GM19351 (cell line): ENCODE measurements at regions not wholly inside any gene's neighbourhood (a gene's known extent, or its start where the extent isn't known, plus 50 kb on each side); places are given as distances from the start of the nearest gene placed in this dataset.

Experiments
- ATAC-seq: cut with Tn5 transposase; IDR thresholded peaks from one replicate; pipeline ENCODE4 v1.9.1; 2021; ENCODE audit warnings: mild to moderate bottlenecking, moderate library complexity; ENCODE audit not compliant: unreplicated experiment

DNA sequence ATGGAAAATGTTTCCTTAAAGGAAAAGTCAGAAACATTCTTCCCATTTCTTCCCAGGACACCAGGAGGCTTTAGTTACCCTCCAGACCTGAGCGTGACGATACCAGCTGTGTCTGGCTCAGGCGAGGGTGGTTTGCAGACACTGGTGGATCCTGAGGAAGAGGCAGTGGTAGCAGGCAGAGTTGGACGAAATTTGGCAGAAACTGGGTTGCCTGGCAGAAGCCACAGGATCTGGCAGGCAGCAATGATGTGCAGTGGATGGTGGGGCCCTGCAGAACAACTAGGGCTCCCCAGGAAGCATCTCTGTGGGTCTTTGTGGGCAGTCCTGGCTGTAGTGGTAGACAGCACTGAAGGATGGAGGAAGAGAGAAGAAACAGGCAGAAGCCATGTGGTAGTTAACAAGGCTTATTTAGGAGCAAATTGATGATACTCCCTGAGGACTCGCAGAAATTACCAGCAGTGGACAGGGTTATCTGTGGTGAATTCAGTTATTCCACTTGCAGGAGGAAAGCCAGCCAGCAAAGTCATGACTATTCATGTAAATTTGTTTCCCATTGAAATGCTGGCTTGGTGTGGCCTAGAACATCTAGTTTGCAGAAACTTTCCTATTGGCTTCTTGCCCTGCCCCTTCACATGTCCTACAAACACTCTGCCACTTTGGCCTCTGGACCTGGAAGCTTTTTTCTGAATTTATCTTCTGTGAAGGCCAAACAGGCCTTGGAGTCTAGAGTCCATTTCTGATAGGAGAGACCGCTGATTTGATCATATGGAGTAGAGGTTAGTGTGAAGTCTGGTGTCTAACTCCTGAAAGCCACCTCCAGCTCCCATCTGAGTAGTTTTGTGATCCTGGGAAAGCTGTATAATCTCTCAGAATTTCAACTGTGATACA is 212.0 kb downstream of the DMRT2 start:
- ATAC-seq: no peak

DNA sequence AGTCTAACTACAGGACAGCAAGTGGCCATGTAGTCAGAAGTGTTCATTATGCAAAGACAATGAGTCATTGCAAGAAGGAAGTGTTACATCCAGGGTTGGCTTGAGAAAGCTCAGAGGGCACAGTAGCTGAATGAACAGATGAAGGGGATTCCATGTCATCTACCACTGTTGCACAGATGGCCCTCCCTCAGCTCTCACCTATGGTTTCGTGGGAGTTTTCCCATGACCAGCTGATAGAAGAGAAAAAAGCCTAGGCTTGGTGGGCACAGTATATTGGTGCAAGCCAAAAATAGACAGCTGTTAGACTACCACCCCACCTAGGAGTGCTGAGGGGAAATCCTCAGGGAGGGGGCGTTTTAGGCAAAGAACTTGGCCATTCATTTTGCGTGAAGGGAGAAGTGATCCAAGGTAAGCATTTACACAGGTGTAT is 217.0 kb downstream of the DMRT2 start:
- ATAC-seq: peak; percentile 85

DNA sequence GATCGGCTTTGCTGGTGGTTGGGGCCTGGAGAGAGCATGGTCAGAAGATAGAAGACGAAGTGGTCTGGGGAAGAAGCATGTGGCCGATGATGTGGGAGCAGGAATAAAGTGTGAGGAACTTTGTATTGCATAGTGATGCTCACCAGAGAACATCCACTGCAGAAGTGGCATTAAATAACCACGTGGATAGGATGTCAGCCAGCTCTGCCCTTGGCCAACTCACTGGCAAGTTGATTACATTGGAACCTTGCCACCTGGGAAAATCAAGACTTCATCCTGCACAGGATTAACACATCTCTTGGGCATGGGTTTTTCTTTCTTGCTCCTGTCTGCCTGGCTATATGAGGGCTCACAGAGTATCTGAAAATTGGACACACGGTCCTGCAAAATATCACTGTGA is 217.4 kb downstream of the DMRT2 start:
- no peak for ATAC-seq

DNA sequence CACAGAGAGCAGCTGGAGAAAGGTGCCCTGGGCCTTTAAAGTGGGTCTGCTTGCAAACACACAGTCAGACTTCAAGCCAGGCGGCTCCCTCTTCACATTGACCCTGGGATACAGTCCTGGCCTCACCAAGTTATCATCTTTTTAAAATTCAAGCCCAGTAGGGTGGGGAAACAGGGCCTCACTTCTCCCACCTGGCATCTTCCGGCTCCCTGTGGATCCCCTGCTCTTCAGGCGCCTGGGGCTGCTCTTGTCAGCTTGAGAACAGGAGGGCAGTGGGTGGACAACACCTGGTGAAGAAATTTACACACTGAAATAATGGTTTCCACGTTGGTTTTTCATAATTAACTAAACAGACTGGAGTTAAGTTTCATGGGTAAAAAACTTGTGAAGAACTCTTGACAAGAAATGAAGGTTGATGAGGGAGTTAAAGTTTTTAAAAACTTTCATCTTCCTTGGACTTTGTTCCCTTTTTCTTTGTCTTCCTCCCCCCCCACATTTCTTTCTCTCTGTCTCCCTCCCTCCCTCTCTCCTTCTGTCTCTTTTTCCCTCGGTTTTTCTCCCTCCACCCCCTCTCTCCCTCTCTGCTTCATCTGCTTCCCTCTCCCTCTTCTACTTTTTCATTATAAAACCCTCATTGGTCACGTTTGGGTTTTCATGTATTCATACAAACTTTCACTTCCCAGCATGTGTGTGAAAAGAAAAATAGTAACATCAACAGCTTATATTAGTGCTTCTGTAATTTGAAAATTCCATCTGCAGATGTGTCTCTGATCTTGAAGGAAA is 219.6 kb downstream of the DMRT2 start:
- ATAC-seq: no peak

DNA sequence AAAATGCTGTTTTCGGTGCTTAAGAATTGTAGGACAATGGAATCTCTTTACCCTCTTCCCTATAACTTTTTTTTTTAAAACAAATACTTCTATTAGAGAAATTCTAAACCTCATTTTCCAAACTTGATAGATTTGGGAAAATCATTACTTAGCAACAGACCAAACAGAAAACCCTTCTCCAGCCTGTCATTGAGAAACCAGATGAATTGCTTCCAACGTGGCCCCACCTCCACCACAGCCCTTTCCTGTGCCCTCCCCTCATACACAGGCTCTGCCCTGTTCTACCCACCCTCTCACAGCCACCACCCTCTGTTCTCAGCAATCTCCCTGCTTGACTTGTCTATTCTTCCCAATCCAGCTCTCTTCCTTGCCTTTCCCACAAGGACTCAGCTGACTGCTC is 221.2 kb downstream of the DMRT2 start:
- no peak for ATAC-seq

DNA sequence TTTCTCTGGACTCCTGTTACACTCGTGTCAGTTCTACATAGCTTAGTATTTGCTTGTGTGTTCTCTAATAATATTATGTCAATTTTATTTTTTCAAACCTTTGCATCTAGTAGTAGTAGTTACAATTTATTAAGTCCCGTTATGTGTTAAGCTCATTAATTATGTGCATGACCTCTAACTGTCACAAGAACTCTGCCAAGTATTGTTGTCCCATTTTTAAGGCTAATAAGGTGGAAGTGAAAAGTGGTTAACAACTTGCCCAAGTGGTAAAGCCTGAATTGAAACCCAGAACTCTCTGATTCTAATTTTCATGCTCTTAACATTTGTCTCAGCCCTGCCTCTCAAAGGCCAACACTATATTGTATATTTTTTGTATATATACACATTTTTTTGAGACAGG is 221.6 kb downstream of the DMRT2 start:
- no peak for ATAC-seq

DNA sequence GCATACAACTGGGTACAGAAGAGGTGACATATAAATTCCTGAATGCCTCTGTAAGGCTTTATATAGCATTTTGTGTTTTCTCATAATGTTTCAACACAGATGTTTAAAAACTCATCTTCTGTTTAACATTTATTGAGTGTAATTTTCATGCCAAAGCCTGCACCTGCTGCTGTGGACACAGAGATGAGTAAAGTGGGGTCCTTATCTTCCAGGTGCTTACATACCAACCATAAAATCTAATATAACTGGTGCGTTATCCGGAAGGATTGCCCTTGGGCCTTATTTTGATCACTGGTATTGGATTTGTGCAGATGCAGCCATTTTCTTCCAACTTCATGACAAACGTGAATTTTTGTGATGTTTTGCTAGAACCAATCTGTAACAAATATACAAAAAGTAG is 222.3 kb downstream of the DMRT2 start:
- ATAC-seq: no peak

DNA sequence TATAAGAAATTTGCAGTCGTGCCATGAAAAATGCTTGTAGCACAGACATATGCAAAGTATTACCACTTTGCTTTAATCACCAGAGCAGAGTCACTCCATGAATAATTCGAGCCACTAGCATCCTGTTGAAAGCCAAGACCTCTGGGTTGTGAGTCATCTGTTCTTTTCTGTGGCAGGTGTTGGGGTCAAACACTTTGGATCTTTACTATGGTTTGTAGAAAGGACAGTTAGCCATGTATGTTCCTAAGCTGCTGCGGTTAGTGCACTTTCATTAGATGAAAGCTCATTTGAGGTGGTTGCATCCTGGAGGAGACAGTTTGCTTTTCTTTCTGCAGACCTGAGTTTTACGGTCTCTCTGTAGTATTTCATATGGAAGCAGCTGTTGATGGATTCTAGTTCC is 223.7 kb downstream of the DMRT2 start:
- no peak for ATAC-seq

DNA sequence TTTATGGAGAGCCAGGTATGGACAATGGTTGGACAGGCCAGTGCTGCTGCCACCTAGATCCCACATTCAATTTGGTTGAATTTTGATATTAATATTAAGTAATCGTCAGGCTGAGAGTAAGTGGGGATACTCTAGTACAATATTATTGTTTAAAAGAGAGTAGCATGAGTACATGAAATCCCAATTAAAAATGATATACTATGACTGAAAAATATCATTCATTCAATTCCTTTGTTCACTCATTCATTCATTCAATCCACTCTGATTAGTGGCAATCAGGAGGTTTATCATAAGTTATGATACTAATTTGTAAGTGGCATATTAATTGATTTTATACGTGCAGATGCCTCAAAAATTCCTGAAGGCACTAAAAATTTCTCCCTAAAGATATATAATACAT is 224.2 kb downstream of the DMRT2 start:
- no peak for ATAC-seq

DNA sequence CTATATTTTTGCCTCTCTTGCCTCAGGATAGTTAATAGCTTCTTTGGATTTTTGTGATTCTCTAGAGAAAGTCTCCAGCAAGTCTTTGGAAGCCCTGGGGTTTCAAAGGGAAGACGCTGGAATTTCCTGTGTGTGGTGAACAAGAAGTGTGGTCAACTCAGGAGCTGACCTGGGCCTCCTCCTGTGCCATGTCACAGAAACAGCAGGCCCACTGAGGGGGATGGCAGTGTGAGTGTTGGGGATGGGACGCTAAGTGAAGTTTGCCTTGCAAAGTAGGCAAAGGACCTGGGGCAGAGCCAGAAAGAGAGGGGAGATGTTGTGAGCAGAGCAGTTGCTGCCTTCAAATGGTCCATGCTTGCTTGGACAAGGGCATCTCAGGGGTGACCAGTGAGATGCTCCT is 226.3 kb downstream of the DMRT2 start:
- no peak for ATAC-seq

DNA sequence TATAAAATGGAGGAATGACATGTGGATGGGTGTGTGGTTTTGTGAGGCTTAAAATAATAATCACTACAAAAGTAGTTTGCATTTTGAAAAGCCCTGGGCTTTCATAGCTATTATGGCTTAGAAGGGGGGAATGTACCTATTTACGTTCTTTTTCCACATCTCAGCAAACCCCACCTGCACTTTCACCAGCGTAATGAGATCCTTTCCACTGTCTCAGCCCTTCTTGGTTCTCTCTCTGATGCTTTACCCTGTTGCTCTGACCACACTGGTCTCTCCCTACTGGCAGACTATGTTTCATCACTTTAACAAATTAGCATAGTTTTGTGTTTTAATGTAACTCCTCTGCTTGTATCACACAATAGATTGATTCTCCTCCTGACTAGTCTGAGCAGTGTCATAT is 234.6 kb downstream of the DMRT2 start:
- ATAC-seq: no peak

DNA sequence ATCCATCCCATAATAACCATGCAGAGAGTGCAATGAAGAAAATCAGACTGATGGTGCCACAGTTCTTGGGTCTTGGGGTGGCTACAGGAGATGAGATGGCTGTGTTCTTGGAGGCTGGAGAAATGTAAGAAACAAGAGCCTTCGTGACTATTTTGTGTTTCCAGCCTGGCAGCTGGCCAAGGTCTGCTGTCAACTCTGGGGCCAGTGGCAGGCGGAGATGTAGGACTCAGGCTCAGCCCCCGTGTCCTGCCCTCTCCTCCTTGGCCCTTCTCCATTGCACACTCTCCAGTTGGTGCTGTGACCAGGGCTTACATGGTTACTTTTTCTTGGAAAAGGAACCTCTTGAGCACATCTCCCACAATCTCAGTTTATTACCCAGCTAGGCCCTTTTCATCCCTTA is 235.4 kb downstream of the DMRT2 start:
- no peak for ATAC-seq

DNA sequence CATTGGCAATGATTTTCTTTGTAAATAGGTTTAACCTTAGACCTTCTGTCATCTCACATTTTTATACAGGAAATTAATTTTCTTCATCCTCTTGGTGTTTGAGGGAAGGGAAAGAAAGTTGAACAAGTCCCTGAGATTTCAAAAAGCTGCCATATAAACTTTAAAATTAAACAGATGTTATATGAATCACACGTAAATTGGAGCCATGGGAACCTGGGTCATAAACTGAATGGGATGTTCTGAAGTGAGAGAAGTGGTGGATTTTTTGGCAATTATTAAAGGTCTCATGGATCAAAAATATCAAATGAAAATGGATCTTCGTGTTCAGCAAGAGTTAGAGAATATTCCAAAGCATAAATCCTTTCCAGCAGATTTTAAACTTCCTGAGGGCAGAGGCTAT is 242.2 kb downstream of the DMRT2 start:
- ATAC-seq: no peak

DNA sequence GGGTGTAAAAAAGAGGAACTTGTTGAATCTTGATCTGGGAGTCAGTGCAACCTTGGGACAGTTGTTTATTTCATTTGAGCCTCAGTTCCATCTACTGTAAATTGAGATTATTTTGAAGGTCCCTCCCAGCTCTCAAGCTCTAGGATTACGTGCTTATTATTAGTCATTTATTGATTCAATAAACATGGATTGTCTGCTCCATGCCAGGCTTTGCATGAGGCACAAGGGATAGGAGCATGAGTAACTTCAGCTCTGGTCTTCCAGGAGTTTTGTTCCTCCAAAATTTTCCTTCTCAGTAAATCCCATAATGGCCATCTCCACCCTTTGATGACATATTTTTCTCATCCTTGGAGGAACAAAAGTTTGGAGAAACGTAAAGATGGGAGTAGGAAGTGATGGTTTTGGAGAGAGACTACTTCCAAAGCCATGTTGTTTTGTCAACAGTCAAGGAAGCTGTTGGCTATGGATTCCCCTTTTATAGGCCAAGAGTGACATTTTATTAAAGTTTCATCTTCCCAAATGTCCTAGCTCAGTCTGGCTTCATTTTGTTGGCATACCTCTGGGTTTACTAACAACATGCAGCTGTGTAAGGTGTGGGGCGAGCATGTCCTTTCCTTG is 244.6 kb downstream of the DMRT2 start:
- no peak for ATAC-seq

DNA sequence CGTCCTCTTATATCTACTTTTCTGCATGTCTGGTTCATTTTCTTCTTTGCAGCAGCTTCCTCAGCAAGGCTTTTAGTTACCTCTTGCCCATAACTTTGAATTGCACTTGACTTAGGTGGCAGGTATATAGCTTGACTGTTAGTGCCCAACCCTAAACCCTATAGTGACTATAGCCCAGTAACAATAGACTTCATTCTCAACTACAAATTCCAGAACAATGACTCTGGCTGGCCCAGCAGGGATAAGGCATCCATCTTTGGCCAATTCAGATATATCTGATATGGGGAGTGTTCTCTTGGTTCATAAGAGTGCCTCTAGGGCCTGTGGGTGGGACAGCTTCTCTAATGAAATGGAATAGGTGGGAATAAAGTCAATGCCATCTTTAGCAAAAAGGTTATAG is 246.2 kb downstream of the DMRT2 start:
- ATAC-seq: no peak

DNA sequence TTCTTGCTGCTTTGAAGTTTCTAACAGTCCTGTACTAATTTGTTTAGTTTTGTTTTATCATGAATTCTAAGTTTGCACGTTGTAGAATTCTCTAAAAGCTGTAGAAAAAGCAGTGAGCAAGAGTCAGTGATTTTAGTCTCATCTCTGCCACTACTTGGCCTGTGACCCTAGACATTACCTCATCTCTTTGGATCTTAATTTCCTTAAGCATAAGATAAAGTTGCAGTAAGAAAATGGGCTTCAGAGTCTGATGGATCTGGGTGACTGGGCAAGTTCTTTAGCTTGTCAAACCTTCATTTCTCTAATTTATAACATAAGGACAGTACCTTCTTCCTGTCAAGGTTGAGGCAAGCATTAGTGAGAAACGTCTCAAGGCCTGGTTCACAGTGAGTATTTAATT is 247.9 kb downstream of the DMRT2 start:
- no peak for ATAC-seq

DNA sequence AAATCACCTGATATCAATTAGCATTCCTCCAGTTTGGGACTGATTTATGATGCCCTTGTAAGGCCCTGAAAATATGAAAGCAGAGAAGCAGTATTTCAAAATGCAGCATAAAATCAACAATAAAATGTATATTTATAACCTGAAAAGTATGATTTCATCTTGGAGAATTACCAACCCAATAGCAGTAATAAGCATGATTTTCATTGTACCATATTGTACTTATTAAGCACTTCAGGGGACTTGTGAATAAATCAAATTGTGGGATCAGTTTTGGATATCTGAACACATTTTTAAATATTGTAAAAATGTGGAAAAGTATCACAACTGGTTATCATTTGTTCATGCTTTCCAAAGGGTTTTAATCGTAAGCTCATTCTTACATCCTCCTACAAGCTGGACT is 250.8 kb downstream of the DMRT2 start:
- ATAC-seq: no peak

DNA sequence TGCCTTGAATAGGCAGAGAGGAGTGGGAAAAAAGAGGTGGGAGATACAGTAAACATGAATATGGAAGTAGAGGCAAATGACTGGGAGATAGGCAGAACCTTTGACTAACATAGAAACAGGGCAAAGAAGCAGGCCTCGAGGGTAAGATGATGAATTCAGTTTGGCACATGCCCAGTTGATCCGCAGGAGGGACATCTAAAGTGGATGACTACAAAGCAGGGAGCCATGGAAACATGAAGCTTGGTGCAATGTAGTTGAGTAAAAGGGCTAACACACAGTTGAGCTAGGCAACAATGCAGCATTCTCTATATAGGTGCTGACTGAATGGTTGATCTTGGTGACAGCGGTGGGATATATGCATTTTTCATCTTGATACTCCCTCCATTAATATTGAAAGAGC is 253.8 kb downstream of the DMRT2 start:
- no peak for ATAC-seq

DNA sequence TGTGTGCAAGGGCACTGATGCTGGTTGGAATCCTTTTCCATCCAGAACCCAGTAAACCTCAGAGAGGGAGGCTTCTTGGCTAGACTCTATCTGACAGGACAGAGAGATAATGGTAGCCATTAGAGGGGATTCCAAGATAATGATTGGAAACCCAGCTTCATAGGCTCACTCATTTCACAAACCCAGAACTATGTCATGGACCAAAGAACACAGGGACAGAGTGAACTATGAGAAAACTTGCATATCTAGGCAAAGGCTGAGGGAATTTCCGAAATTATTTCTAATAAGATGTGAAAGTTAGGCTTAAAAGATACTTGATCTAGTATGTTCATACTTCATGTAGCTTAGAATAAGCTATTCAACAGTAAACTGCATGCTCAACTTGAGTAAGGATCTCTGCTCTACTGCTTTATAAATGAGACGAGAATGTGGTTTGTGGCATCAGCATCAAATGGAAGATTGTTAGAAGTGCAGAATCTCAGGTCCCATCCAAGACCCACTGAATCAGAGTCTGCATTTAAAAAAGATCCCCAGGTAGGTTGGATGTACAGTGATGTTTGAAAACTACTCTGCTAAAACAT is 261.4 kb downstream of the DMRT2 start:
- no peak for ATAC-seq

DNA sequence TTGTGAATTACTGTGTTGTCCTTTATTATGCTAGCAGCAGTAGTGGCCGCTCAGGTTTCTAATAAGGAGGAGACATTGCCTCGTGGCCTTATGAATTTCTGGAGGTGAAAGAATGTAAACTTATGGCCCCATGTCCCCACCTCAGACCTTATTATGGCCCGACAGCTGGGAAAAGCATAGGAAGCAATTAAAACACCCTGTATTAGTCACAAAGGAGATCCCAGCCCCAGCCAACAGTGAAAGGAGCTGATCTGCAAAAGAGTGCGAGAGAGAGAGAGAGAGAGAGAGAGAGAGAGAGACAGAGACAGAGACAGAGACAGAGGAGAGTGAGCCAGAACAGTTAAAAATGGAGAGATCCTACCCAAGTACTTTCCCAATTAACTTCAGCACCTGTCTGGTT is 269.3 kb downstream of the DMRT2 start:
- no peak for ATAC-seq

DNA sequence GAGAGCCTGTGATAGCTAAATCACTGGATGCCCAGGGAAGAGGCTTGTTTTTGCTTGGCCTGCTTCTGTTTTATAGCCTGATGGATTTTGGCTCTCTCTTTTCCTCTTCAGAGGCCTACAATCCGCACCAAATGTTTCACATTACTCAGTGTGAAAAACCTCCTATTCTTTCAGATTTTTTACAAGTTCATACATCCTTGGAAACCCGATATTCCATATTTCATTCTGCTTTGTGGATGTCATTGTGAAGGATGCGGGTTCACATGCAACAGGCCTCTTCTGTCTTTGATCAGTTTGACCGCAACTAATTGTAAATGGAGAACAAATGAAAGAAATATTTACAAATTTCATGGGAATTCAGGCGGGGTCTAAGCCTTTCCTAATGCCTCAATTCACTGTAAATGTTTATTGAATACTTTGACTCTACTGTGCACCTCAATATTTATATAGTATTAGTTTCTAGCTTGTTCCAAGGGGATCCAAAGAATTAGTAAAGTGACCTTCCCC is 269.9 kb downstream of the DMRT2 start:
- no peak for ATAC-seq
